ENCODE measurements at regions not wholly inside any gene's neighbourhood (a gene's known extent, or its start where the extent isn't known, plus 50 kb on each side); places are given as distances from the start of the nearest gene placed in this dataset.

- no peaks in the 10 kb centered on the region for H3K36me3 ChIP-seq (ENCODE audit: control insufficient read depth, insufficient read depth, low read length)
- no peaks in the 10 kb centered on the region for H3K4me1 ChIP-seq (ENCODE audit: control insufficient read depth, insufficient read depth, low read length)
- no CpG with 5 or more reads among the region's 3 CpGs for WGBS (ENCODE audit: insufficient coverage, insufficient read length)
- no peak overlapping the region for H3K27ac ChIP-seq (ENCODE audit: low read length)
- no peak overlapping the region for H3K4me3 ChIP-seq (ENCODE audit: low read length)
- no peaks in the 10 kb centered on the region for H3K9me3 ChIP-seq (ENCODE audit: control insufficient read depth, insufficient read depth, low read length)
- no peaks in the 10 kb centered on the region for H3K27me3 ChIP-seq (ENCODE audit: control insufficient read depth, insufficient read depth, low read length)
- no peak for DNase-seq (ENCODE audit: low read depth, low spot score)
Measured at GRCh38 chr13:61850794-61851193, 435.1 kb upstream of the PCDH20 start.

GRCh38 chr13:61838568-61838967 is 422.9 kb upstream of the PCDH20 start:
- Histone ChIP-seq H3K9me3 (ENCODE audit: control insufficient read depth, insufficient read depth, low read length) (no peaks in the 10 kb centered on the region), H3K27me3 (ENCODE audit: control insufficient read depth, insufficient read depth, low read length) (no peaks in the 10 kb centered on the region), H3K4me3 (ENCODE audit: low read length) (no peak overlapping the region), H3K36me3 (ENCODE audit: control insufficient read depth, insufficient read depth, low read length) (no peaks in the 10 kb centered on the region), H3K4me1 (ENCODE audit: control insufficient read depth, insufficient read depth, low read length) (no peaks in the 10 kb centered on the region), H3K27ac (ENCODE audit: low read length) (no peak overlapping the region)
- DNase-seq (ENCODE audit: low read depth, low spot score) = no peak
- no CpG with 5 or more reads among the region's 2 CpGs for WGBS (ENCODE audit: insufficient coverage, insufficient read length)

GRCh38 chr13:61833228-61833627 is 417.6 kb upstream of the PCDH20 start:
- H3K36me3 ChIP-seq (ENCODE audit: control insufficient read depth, insufficient read depth, low read length) = no peaks in the 10 kb centered on the region
- no peak overlapping the region for H3K4me3 ChIP-seq (ENCODE audit: low read length)
- no CpG with 5 or more reads among the region's 3 CpGs for WGBS (ENCODE audit: insufficient coverage, insufficient read length)
- no peak for DNase-seq (ENCODE audit: low read depth, low spot score)
- no peak overlapping the region for H3K27ac ChIP-seq (ENCODE audit: low read length)
- H3K27me3 ChIP-seq (ENCODE audit: control insufficient read depth, insufficient read depth, low read length) = no peaks in the 10 kb centered on the region
- H3K9me3 ChIP-seq (ENCODE audit: control insufficient read depth, insufficient read depth, low read length) = no peaks in the 10 kb centered on the region
- H3K4me1 ChIP-seq (ENCODE audit: control insufficient read depth, insufficient read depth, low read length) = no peaks in the 10 kb centered on the region; the same call in 1 of the 2 replicates

- H3K4me3 ChIP-seq (ENCODE audit: low read length) = no peak overlapping the region
- no peaks in the 10 kb centered on the region for H3K9me3 ChIP-seq (ENCODE audit: control insufficient read depth, insufficient read depth, low read length)
- no peak for DNase-seq (ENCODE audit: low read depth, low spot score)
- H3K27ac ChIP-seq (ENCODE audit: low read length) = no peak overlapping the region
- no peaks in the 10 kb centered on the region for H3K36me3 ChIP-seq (ENCODE audit: control insufficient read depth, insufficient read depth, low read length)
- H3K27me3 ChIP-seq (ENCODE audit: control insufficient read depth, insufficient read depth, low read length) = no peaks in the 10 kb centered on the region
- WGBS (ENCODE audit: insufficient coverage, insufficient read length) = no CpG with 5 or more reads among the region's 2 CpGs
- no peaks in the 10 kb centered on the region; the same call in 1 of the 2 replicates for H3K4me1 ChIP-seq (ENCODE audit: control insufficient read depth, insufficient read depth, low read length)
Measured at GRCh38 chr13:61831026-61831425, 415.4 kb upstream of the PCDH20 start.

- DNase-seq (ENCODE audit: low read depth, low spot score) = no peak
- no CpG with 5 or more reads among the region's 1 CpG for WGBS (ENCODE audit: insufficient coverage, insufficient read length)
- no peak overlapping the region for H3K4me3 ChIP-seq (ENCODE audit: low read length)
- H3K27ac ChIP-seq (ENCODE audit: low read length) = no peak overlapping the region
- H3K4me1 ChIP-seq (ENCODE audit: control insufficient read depth, insufficient read depth, low read length) = no peaks in the 10 kb centered on the region; the same call in 1 of the 2 replicates
- no peaks in the 10 kb centered on the region for H3K9me3 ChIP-seq (ENCODE audit: control insufficient read depth, insufficient read depth, low read length)
- H3K36me3 ChIP-seq (ENCODE audit: control insufficient read depth, insufficient read depth, low read length) = no peaks in the 10 kb centered on the region
- no peaks in the 10 kb centered on the region for H3K27me3 ChIP-seq (ENCODE audit: control insufficient read depth, insufficient read depth, low read length)
Measured at GRCh38 chr13:61830475-61830874, 414.8 kb upstream of the PCDH20 start.

- Histone ChIP-seq H3K36me3 (ENCODE audit: control insufficient read depth, insufficient read depth, low read length) (no peaks in the 10 kb centered on the region), H3K27me3 (ENCODE audit: control insufficient read depth, insufficient read depth, low read length) (no peaks in the 10 kb centered on the region), H3K4me1 (ENCODE audit: control insufficient read depth, insufficient read depth, low read length) (no peaks in the 10 kb centered on the region), H3K27ac (ENCODE audit: low read length) (no peak overlapping the region), H3K4me3 (ENCODE audit: low read length) (no peak overlapping the region), H3K9me3 (ENCODE audit: control insufficient read depth, insufficient read depth, low read length) (no peaks in the 10 kb centered on the region)
- no peak for DNase-seq (ENCODE audit: low read depth, low spot score)
- no CpG with 5 or more reads among the region's 1 CpG for WGBS (ENCODE audit: insufficient coverage, insufficient read length)
Measured at GRCh38 chr13:61824168-61824567, 408.5 kb upstream of the PCDH20 start.

- Histone ChIP-seq H3K9me3 (ENCODE audit: control insufficient read depth, insufficient read depth, low read length) (no peaks in the 10 kb centered on the region), H3K27me3 (ENCODE audit: control insufficient read depth, insufficient read depth, low read length) (no peaks in the 10 kb centered on the region), H3K4me3 (ENCODE audit: low read length) (no peak overlapping the region), H3K27ac (ENCODE audit: low read length) (no peak overlapping the region), H3K36me3 (ENCODE audit: control insufficient read depth, insufficient read depth, low read length) (no peaks in the 10 kb centered on the region), H3K4me1 (ENCODE audit: control insufficient read depth, insufficient read depth, low read length) (no peaks in the 10 kb centered on the region)
- no CpG with 5 or more reads among the region's 3 CpGs for WGBS (ENCODE audit: insufficient coverage, insufficient read length)
- DNase-seq (ENCODE audit: low read depth, low spot score) = no peak
Measured at GRCh38 chr13:61812286-61812685, 396.6 kb upstream of the PCDH20 start.

- Histone ChIP-seq H3K4me1 (ENCODE audit: control insufficient read depth, insufficient read depth, low read length) (no peaks in the 10 kb centered on the region), H3K27ac (ENCODE audit: low read length) (no peak overlapping the region), H3K27me3 (ENCODE audit: control insufficient read depth, insufficient read depth, low read length) (no peaks in the 10 kb centered on the region), H3K36me3 (ENCODE audit: control insufficient read depth, insufficient read depth, low read length) (no peaks in the 10 kb centered on the region), H3K4me3 (ENCODE audit: low read length) (no peak overlapping the region), H3K9me3 (ENCODE audit: control insufficient read depth, insufficient read depth, low read length) (no peaks in the 10 kb centered on the region)
- DNase-seq (ENCODE audit: low read depth, low spot score) = no peak
- WGBS (ENCODE audit: insufficient coverage, insufficient read length) = no CpG with 5 or more reads among the region's 1 CpG
Measured at GRCh38 chr13:61810065-61810464, 394.4 kb upstream of the PCDH20 start.

GRCh38 chr13:61797397-61797796 is 381.7 kb upstream of the PCDH20 start:
- Histone ChIP-seq H3K4me3 (ENCODE audit: low read length) (no peak overlapping the region), H3K27ac (ENCODE audit: low read length) (no peak overlapping the region), H3K4me1 (ENCODE audit: control insufficient read depth, insufficient read depth, low read length) (no peaks in the 10 kb centered on the region), H3K36me3 (ENCODE audit: control insufficient read depth, insufficient read depth, low read length) (no peaks in the 10 kb centered on the region), H3K27me3 (ENCODE audit: control insufficient read depth, insufficient read depth, low read length) (no peaks in the 10 kb centered on the region), H3K9me3 (ENCODE audit: control insufficient read depth, insufficient read depth, low read length) (no peaks in the 10 kb centered on the region)
- WGBS (ENCODE audit: insufficient coverage, insufficient read length) = no CpG with 5 or more reads among the region's 1 CpG
- no peak for DNase-seq (ENCODE audit: low read depth, low spot score)

- Histone ChIP-seq H3K36me3 (ENCODE audit: control insufficient read depth, insufficient read depth, low read length) (no peaks in the 10 kb centered on the region), H3K27ac (ENCODE audit: low read length) (no peak overlapping the region), H3K27me3 (ENCODE audit: control insufficient read depth, insufficient read depth, low read length) (no peaks in the 10 kb centered on the region), H3K9me3 (ENCODE audit: control insufficient read depth, insufficient read depth, low read length) (no peaks in the 10 kb centered on the region), H3K4me1 (ENCODE audit: control insufficient read depth, insufficient read depth, low read length) (no peaks in the 10 kb centered on the region), H3K4me3 (ENCODE audit: low read length) (no peak overlapping the region)
- DNase-seq (ENCODE audit: low read depth, low spot score) = no peak
- WGBS (ENCODE audit: insufficient coverage, insufficient read length) = no CpG with 5 or more reads among the region's 1 CpG
Measured at GRCh38 chr13:61795580-61795979, 379.9 kb upstream of the PCDH20 start.

GRCh38 chr13:61779456-61779855 is 363.8 kb upstream of the PCDH20 start:
- Histone ChIP-seq H3K9me3 (ENCODE audit: control insufficient read depth, insufficient read depth, low read length) (no peaks in the 10 kb centered on the region), H3K27me3 (ENCODE audit: control insufficient read depth, insufficient read depth, low read length) (no peaks in the 10 kb centered on the region), H3K36me3 (ENCODE audit: control insufficient read depth, insufficient read depth, low read length) (no peaks in the 10 kb centered on the region), H3K27ac (ENCODE audit: low read length) (no peak overlapping the region), H3K4me3 (ENCODE audit: low read length) (no peak overlapping the region), H3K4me1 (ENCODE audit: control insufficient read depth, insufficient read depth, low read length) (no peaks in the 10 kb centered on the region)
- DNase-seq (ENCODE audit: low read depth, low spot score) = no peak
- no CpG with 5 or more reads among the region's 3 CpGs for WGBS (ENCODE audit: insufficient coverage, insufficient read length)

Measured in iPS DF 6.9 (cell line).